ENCODE measurements at regions not wholly inside any gene's neighbourhood (a gene's known extent, or its start where the extent isn't known, plus 50 kb on each side); places are given as distances from the start of the nearest gene placed in this dataset.

- Histone ChIP-seq H3K36me3 (no peaks in the 10 kb centered on the region), H3K27me3 (no peaks in the 10 kb centered on the region), H3K9ac (ENCODE audit: low read depth in 2 of 2, low read length in 2 of 2) (no peak overlapping the region), H3K9me3 (no peaks in the 10 kb centered on the region), H3K4me3 (no peak overlapping the region), H3K27ac (no peak overlapping the region), H3K4me1 (no peaks in the 10 kb centered on the region)
- intact Hi-C loops (cut with DNase I) = no loop called here
- TF ChIP-seq CTCF (IDR thresholded peaks at IDR 0.05) = no peak
- DNase-seq = no peak
Measured at GRCh38 chr3:111331912-111332311, 210.1 kb upstream of the CD96 start.

DNA sequence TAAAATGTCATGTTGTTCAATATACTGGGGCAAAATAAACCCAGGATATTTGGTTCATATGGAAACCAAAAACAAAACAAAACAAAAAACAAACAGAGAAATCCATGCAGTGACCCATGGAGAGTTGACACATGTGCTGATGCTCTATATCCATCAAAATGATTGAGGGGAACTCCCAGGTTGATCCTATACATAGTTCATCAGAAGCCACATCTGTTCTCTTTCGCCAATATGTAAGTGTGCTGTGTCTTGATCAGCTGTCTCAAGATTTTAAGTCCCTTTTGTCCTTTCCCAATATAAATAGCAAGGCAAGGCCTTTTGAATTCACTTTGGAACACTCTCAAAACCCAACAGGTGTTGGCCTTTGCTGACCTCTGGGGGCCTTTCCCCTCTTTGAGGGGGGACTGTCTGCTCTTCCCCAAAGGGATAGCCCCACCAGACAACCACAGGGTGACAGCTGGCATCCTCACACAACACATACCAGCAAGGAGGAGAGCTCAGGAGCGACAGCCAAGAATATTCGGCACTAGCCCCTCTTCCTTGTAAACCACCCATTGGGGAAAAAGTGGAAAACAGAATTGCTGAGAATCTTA lies 209.4 kb upstream of the CD96 start:
- no peaks in the 10 kb centered on the region for H3K9me3 ChIP-seq
- no peaks in the 10 kb centered on the region for H3K36me3 ChIP-seq
- no peak overlapping the region for H3K27ac ChIP-seq
- H3K4me1 ChIP-seq = no peaks in the 10 kb centered on the region
- no peaks in the 10 kb centered on the region for H3K27me3 ChIP-seq
- H3K9ac ChIP-seq (ENCODE audit: low read depth in 2 of 2, low read length in 2 of 2) = no peak overlapping the region
- TF ChIP-seq CTCF (IDR thresholded peaks at IDR 0.05) = no peak
- intact Hi-C loops (cut with DNase I) = no loop called here
- H3K4me3 ChIP-seq = no peak overlapping the region
- DNase-seq = no peak

DNA sequence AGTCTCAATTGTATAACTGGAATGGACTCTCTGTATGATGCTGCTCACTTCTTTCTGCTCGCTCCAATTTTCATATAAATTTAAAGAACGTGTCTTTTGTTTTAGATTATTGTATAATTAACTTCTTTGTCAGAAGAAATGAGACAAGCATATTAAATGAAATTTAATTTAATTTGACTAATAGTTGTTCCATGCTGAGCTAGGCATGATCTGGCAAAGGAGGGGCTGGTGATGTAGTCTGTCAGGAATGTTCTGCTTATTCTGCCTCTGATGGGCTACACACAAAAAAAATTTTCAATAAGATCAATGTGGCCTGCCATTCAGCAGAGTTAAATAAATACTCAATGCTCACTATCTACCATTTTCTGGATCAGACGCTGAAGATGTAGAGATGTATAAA lies 208.4 kb upstream of the CD96 start:
- H3K4me3 ChIP-seq = no peak overlapping the region
- DNase-seq = no peak
- H3K4me1 ChIP-seq = no peaks in the 10 kb centered on the region
- TF ChIP-seq CTCF (IDR thresholded peaks at IDR 0.05) = no peak
- H3K27me3 ChIP-seq = no peaks in the 10 kb centered on the region
- no peaks in the 10 kb centered on the region for H3K36me3 ChIP-seq
- intact Hi-C loops (cut with DNase I) = no loop called here
- H3K9me3 ChIP-seq = no peaks in the 10 kb centered on the region
- H3K27ac ChIP-seq = no peak overlapping the region
- H3K9ac ChIP-seq (ENCODE audit: low read depth in 2 of 2, low read length in 2 of 2) = no peak overlapping the region

- Histone ChIP-seq H3K36me3 (no peaks in the 10 kb centered on the region), H3K9me3 (no peaks in the 10 kb centered on the region), H3K4me3 (no peak overlapping the region), H3K4me1 (no peaks in the 10 kb centered on the region), H3K27me3 (no peaks in the 10 kb centered on the region), H3K27ac (no peak overlapping the region), H3K9ac (ENCODE audit: low read depth in 2 of 2, low read length in 2 of 2) (no peak overlapping the region)
- TF ChIP-seq CTCF (IDR thresholded peaks at IDR 0.05) = no peak
- DNase-seq = no peak
- intact Hi-C loops (cut with DNase I) = loop anchor here (5.0 kb wide), 1 partner anchor 323 kb away; no protein-coding TSS in a partner anchor
Measured at GRCh38 chr3:111335512-111336303, 206.3 kb upstream of the CD96 start.

GRCh38 chr3:111336511-111336910 lies 205.5 kb upstream of the CD96 start:
- no peaks in the 10 kb centered on the region for H3K4me1 ChIP-seq
- H3K9ac ChIP-seq (ENCODE audit: low read depth in 2 of 2, low read length in 2 of 2) = no peak overlapping the region
- no peak overlapping the region for H3K27ac ChIP-seq
- H3K9me3 ChIP-seq = no peaks in the 10 kb centered on the region
- no peak overlapping the region for H3K4me3 ChIP-seq
- TF ChIP-seq CTCF (IDR thresholded peaks at IDR 0.05) = no peak
- no peak for DNase-seq
- no peaks in the 10 kb centered on the region for H3K27me3 ChIP-seq
- intact Hi-C loops (cut with DNase I) = loop anchor here (5.0 kb wide), 1 partner anchor 324 kb away; no protein-coding TSS in a partner anchor
- H3K36me3 ChIP-seq = no peaks in the 10 kb centered on the region

All from colonic mucosa (tissue), 4 donors.